HepG2 (cell line): ENCODE measurements at regions not wholly inside any gene's neighbourhood (a gene's known extent, or its start where the extent isn't known, plus 50 kb on each side); places are given as distances from the start of the nearest gene placed in this dataset.

ENCODE experiments used
- DMTF1 ChIP-seq: sonication (generic); formaldehyde crosslinking; IDR thresholded peaks from 2 replicates; pipeline ENCODE4 v1.4.0; 2020; ENCODE audit warnings: mild to moderate bottlenecking, missing genetic modification reagents
- DNMT3B ChIP-seq: conservative IDR thresholded peaks from 2 replicates; pipeline ENCODE4 v1.6.1; 2016; ENCODE audit warnings: missing biosample characterization, control low read depth
- FOSL2 ChIP-seq: sonication (generic); formaldehyde crosslinking; IDR thresholded peaks from 2 replicates; pipeline ENCODE4 v1.4.0; 2020; ENCODE audit warnings: missing genetic modification reagents
- GABPA ChIP-seq, 2 experiments: IDR thresholded peaks; 2 replicates each; pipeline ENCODE4 v1.6.1; 2011 to 2016; ENCODE audit warnings: low read depth in 2 of 2, low read length in 1 of 2, missing biosample characterization in 1 of 2, missing genetic modification characterization in 1 of 2
- MAFG ChIP-seq: sonication (generic); formaldehyde crosslinking; IDR thresholded peaks from 2 replicates; pipeline ENCODE4 v1.5.1; 2020; ENCODE audit warnings: mild to moderate bottlenecking, missing genetic modification reagents
- MYPOP ChIP-seq: sonication (generic); formaldehyde crosslinking; IDR thresholded peaks from 2 replicates; pipeline ENCODE4 v1.8.1; 2023; ENCODE audit warnings: mild to moderate bottlenecking, moderate library complexity, missing genetic modification reagents
- PAX8 ChIP-seq: sonication (generic); formaldehyde crosslinking; IDR thresholded peaks from 2 replicates; pipeline ENCODE4 v1.8.0; 2022; ENCODE audit warnings: mild to moderate bottlenecking, missing genetic modification reagents, borderline replicate concordance
- SRSF9 ChIP-seq: fragments of 200-400 bp; formaldehyde crosslinking; IDR thresholded peaks from 2 replicates; pipeline ENCODE4 v1.6.1; 2018; ENCODE audit warnings: borderline replicate concordance, mild to moderate bottlenecking, low read depth, low read length; ENCODE audit not compliant: insufficient read depth, poor library complexity, severe bottlenecking
- YY1 ChIP-seq: IDR thresholded peaks from 2 replicates; pipeline ENCODE4 v1.6.1; 2011; ENCODE audit warnings: low read length, low read depth, moderate library complexity, mild to moderate bottlenecking; ENCODE audit not compliant: insufficient read depth, insufficient replicate concordance
- ZBED4 ChIP-seq: sonication (generic); formaldehyde crosslinking; IDR thresholded peaks from 2 replicates; pipeline ENCODE4 v1.4.0; 2020; ENCODE audit warnings: missing genetic modification reagents, borderline replicate concordance
- ZMAT3 ChIP-seq: sonication (generic); formaldehyde crosslinking; conservative IDR thresholded peaks from 2 replicates; pipeline ENCODE4 v1.7.0; 2021; ENCODE audit warnings: missing genetic modification reagents
- ZNF234 ChIP-seq: sonication (generic); formaldehyde crosslinking; conservative IDR thresholded peaks from 2 replicates; pipeline ENCODE4 v1.5.1; 2020; ENCODE audit warnings: mild to moderate bottlenecking, missing genetic modification reagents
- ZNF296 ChIP-seq: sonication (generic); formaldehyde crosslinking; conservative IDR thresholded peaks from 2 replicates; pipeline ENCODE4 v1.5.0; 2020; ENCODE audit warnings: mild to moderate bottlenecking, missing genetic modification reagents
- ZZZ3 ChIP-seq: sonication (generic); formaldehyde crosslinking; IDR thresholded peaks from 2 replicates; pipeline ENCODE4 v1.4.0; 2020; ENCODE audit warnings: missing genetic modification reagents, mild to moderate bottlenecking, borderline replicate concordance
- TF ChIP-seq, protein P1 (sequence below): sonication (generic); formaldehyde crosslinking; IDR thresholded peaks from 2 replicates; pipeline ENCODE4 v1.8.1; 2023; ENCODE audit warnings: mild to moderate bottlenecking, missing genetic modification reagents
- TF ChIP-seq, protein P2 (sequence below): IDR thresholded peaks from 2 replicates; pipeline ENCODE4 v1.6.1; 2012; ENCODE audit warnings: inconsistent platforms
- TF ChIP-seq, protein P3 (sequence below): conservative IDR thresholded peaks from 2 replicates; pipeline ENCODE4 v1.6.1; 2018; ENCODE audit warnings: missing genetic modification reagents

GRCh38 chr1:212558693-212559480 lies 49.7 kb upstream of the ATF3 start (continued):
- TF ChIP-seq MYPOP (CRISPR knock-in tag) (no peak), GABPA (IDR thresholded peaks at IDR 0.05; ENCODE audit: low read depth, low read length) (no peak), GABPA (CRISPR knock-in tag; IDR thresholded peaks at IDR 0.05; ENCODE audit: low read depth) (no peak), PAX8 (CRISPR knock-in tag) (no peak), ZBED4 (CRISPR knock-in tag) (no peak), YY1 (peak; percentile 19), ZNF234 (CRISPR knock-in tag) (no peak), ZNF296 (CRISPR knock-in tag) (no peak), DNMT3B (CRISPR knock-in tag) (no peak), FOSL2 (CRISPR knock-in tag) (peak; percentile 96), SRSF9 (no peak), DMTF1 (no peak), ZMAT3 (CRISPR knock-in tag) (no peak), MAFG (CRISPR knock-in tag) (no peak), ZZZ3 (CRISPR knock-in tag) (no peak)
- TF ChIP-seq, protein P1, sequence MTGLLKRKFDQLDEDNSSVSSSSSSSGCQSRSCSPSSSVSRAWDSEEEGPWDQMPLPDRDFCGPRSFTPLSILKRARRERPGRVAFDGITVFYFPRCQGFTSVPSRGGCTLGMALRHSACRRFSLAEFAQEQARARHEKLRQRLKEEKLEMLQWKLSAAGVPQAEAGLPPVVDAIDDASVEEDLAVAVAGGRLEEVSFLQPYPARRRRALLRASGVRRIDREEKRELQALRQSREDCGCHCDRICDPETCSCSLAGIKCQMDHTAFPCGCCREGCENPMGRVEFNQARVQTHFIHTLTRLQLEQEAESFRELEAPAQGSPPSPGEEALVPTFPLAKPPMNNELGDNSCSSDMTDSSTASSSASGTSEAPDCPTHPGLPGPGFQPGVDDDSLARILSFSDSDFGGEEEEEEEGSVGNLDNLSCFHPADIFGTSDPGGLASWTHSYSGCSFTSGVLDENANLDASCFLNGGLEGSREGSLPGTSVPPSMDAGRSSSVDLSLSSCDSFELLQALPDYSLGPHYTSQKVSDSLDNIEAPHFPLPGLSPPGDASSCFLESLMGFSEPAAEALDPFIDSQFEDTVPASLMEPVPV: no peak
- TF ChIP-seq, protein P2, sequence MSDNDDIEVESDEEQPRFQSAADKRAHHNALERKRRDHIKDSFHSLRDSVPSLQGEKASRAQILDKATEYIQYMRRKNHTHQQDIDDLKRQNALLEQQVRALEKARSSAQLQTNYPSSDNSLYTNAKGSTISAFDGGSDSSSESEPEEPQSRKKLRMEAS: peak; percentile 80
- TF ChIP-seq, protein P3, sequence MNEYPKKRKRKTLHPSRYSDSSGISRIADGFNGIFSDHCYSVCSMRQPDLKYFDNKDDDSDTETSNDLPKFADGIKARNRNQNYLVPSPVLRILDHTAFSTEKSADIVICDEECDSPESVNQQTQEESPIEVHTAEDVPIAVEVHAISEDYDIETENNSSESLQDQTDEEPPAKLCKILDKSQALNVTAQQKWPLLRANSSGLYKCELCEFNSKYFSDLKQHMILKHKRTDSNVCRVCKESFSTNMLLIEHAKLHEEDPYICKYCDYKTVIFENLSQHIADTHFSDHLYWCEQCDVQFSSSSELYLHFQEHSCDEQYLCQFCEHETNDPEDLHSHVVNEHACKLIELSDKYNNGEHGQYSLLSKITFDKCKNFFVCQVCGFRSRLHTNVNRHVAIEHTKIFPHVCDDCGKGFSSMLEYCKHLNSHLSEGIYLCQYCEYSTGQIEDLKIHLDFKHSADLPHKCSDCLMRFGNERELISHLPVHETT (CRISPR knock-in tag): no peak
